Gastrocnemius medialis (tissue), 4 donors: ENCODE measurements at regions not wholly inside any gene's neighbourhood (a gene's known extent, or its start where the extent isn't known, plus 50 kb on each side); places are given as distances from the start of the nearest gene placed in this dataset.

Experiments
- ATAC-seq, 2 donors: fragments of 150-250 bp; one replicate each; pipeline ENCODE4 v1.9.1; 2016
- DNase-seq, 2 donors: peaks; one replicate each; pipeline ENCODE4 v3.0.0-alpha.2; 2019
- H3K27ac ChIP-seq, 4 donors: fragments of 200-600 bp; sonication (generic); 1 replicate in 1 of 4; 2 replicates in 3 of 4; pipeline ENCODE4 v1.5.1; 2016 to 2018; ENCODE audit warnings: mild to moderate bottlenecking in 2 of 4, moderate library complexity in 1 of 4
- H3K27me3 ChIP-seq, 3 donors: fragments of 200-600 bp; sonication (generic) in 2 of 3; 1 replicate in 1 of 3; 2 replicates in 2 of 3; pipeline versions ENCODE4 v1.5.1 to v1.6.0; 2016 to 2019; ENCODE audit warnings: mild to moderate bottlenecking in 1 of 3, moderate library complexity in 1 of 3
- H3K36me3 ChIP-seq, 2 donors: fragments of 200-600 bp; sonication (generic) in 1 of 2; one replicate each; pipeline ENCODE4 v1.5.1; 2017 to 2018
- H3K4me1 ChIP-seq, 2 donors: fragments of 200-600 bp; sonication (generic) in 1 of 2; one replicate each; pipeline ENCODE4 v1.5.1; 2016 to 2017; ENCODE audit warnings: mild to moderate bottlenecking in 2 of 2
- H3K4me3 ChIP-seq, 4 donors: fragments of 200-600 bp; sonication (generic) in 3 of 4; 1 replicate in 1 of 4; 2 replicates in 3 of 4; pipeline ENCODE4 v1.5.1; 2016 to 2019; ENCODE audit warnings: mild to moderate bottlenecking in 2 of 4
- H3K9me3 ChIP-seq, 3 donors: fragments of 200-600 bp; sonication (generic) in 2 of 3; 1 replicate in 1 of 3; 2 replicates in 2 of 3; pipeline ENCODE4 v1.5.1; 2016 to 2019
- CTCF ChIP-seq, 5 experiments: fragments of 450-650 bp in 3 of 5; fragments of 200-600 bp in 2 of 5; sonication (generic) in 2 of 5; IDR thresholded peaks in 4 of 5; conservative IDR thresholded peaks in 1 of 5; 1 replicate in 4 of 5; 2 replicates in 1 of 5; pipeline ENCODE4 v1.5.1; 2016 to 2019; ENCODE audit warnings: antibody characterized with exemption in 5 of 5, mild to moderate bottlenecking in 3 of 5, moderate library complexity in 3 of 5
- POLR2A ChIP-seq, 2 donors: fragments of 450-650 bp; IDR thresholded peaks; one replicate each; pipeline ENCODE4 v1.6.1; 2017; ENCODE audit warnings: antibody characterized with exemption in 2 of 2, mild to moderate bottlenecking in 2 of 2, moderate library complexity in 2 of 2
- in situ Hi-C, 4 donors: fragments of 200-750 bp; cut with MboI; loops; one replicate each; pipeline versions ENCODE4 v1.15.0 to v1.8.0; 2017; ENCODE audit warnings: low sequenced_read_pairs in 4 of 4
- intact Hi-C: fragments of 100-400 bp; cut with DNase I; formaldehyde crosslinking; loops from one replicate; pipeline ENCODE4 v1.15.1; 2023; ENCODE audit warnings: low total_unique reads

GRCh38 chr17:13395862-13396261, 205.9 kb downstream of the HS3ST3A1 start:
- no peak overlapping the region for H3K4me3 ChIP-seq
- TF ChIP-seq POLR2A (IDR thresholded peaks at IDR 0.05): no peak
- no peak for TF ChIP-seq CTCF (IDR thresholded peaks at IDR 0.05 in 4 of 5, conservative IDR thresholded peaks at IDR 0.05 in 1 of 5)
- DNase-seq (no peak), ATAC-seq (no peak)
- intact Hi-C loops (no loop called here), in situ Hi-C loops (no loop called here)
- no peaks in the 10 kb centered on the region for H3K36me3 ChIP-seq
- no peaks in the 10 kb centered on the region for H3K9me3 ChIP-seq
- H3K27ac ChIP-seq: no peak overlapping the region
- H3K4me1 ChIP-seq: no peaks in the 10 kb centered on the region
- H3K27me3 ChIP-seq: no peaks in the 10 kb centered on the region

DNA sequence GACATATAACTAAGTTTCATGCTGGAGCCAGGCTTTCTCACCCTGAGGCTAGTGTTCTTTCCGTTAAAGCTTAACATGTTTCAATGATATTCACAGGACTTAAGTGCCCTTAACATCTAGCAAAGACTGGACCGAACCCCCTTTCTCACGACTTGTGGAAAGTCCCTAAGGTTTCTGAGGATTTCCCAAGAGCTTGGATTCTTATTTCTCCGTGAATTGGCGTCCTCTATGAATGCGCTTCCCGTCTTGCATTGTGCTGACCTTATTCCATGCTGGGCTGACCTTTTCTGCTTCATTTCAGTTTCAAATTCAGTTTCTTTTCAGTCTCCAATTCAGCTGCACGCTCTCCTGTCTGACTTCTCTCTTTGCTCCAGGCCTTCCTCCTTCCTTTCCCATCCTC, 206.4 kb downstream of the HS3ST3A1 start:
- Histone ChIP-seq H3K4me1 (no peaks in the 10 kb centered on the region), H3K4me3 (no peak overlapping the region), H3K27me3 (no peaks in the 10 kb centered on the region), H3K9me3 (no peaks in the 10 kb centered on the region), H3K36me3 (no peaks in the 10 kb centered on the region), H3K27ac (no peak overlapping the region)
- TF ChIP-seq POLR2A (IDR thresholded peaks at IDR 0.05) (no peak), CTCF (IDR thresholded peaks at IDR 0.05 in 4 of 5, conservative IDR thresholded peaks at IDR 0.05 in 1 of 5) (no peak)
- ATAC-seq (no peak), DNase-seq (no peak)
- intact Hi-C loops (no loop called here), in situ Hi-C loops (no loop called here)

- Histone ChIP-seq H3K36me3 (no peaks in the 10 kb centered on the region), H3K4me1 (no peaks in the 10 kb centered on the region), H3K9me3 (no peaks in the 10 kb centered on the region), H3K4me3 (no peak overlapping the region), H3K27me3 (no peaks in the 10 kb centered on the region), H3K27ac (no peak overlapping the region)
- DNase-seq (no peak), ATAC-seq (no peak)
- in situ Hi-C loops (no loop called here), intact Hi-C loops (no loop called here)
- TF ChIP-seq POLR2A (IDR thresholded peaks at IDR 0.05): no peak
Measured at GRCh38 chr17:13393841-13394710, 207.7 kb downstream of the HS3ST3A1 start.

DNA sequence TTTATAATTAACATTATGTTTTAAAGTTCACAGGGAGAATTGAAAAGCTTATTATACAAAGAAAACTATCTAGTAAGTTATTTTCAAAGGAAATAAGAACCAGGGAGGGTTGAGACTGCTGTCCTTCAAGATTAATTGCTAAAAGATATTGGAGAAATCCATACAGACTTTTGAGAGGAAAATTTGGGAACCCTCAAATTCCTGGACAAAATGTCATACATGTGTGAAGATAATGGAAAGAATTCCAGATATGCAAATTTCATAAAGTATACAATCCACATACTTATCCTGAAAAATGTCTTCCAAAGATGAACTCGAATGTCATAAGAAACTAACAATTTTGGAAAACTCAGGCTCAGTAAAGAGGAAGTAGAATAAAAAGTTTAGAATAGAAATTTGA, 213.8 kb downstream of the HS3ST3A1 start:
- H3K36me3 ChIP-seq: no peaks in the 10 kb centered on the region
- no peaks in the 10 kb centered on the region for H3K4me1 ChIP-seq
- H3K27ac ChIP-seq: no peak overlapping the region
- no peaks in the 10 kb centered on the region for H3K9me3 ChIP-seq
- in situ Hi-C loops: no loop called here
- DNase-seq: no peak
- no peak for ATAC-seq
- intact Hi-C loops: loop anchor here (10.0 kb wide), 1 partner anchor 57 kb away; no protein-coding TSS in a partner anchor
- H3K27me3 ChIP-seq: no peaks in the 10 kb centered on the region
- no peak overlapping the region for H3K4me3 ChIP-seq
- TF ChIP-seq POLR2A (IDR thresholded peaks at IDR 0.05) (no peak), CTCF (IDR thresholded peaks at IDR 0.05 in 4 of 5, conservative IDR thresholded peaks at IDR 0.05 in 1 of 5) (no peak)

- H3K4me1 ChIP-seq: no peaks in the 10 kb centered on the region
- ATAC-seq: no peak
Measured at GRCh38 chr17:13387236-13387635, 214.5 kb downstream of the HS3ST3A1 start.

More at GRCh38 chr17:13387236-13387635, 214.5 kb downstream of the HS3ST3A1 start:
- Histone ChIP-seq H3K27me3 (no peaks in the 10 kb centered on the region), H3K9me3 (no peaks in the 10 kb centered on the region), H3K27ac (no peak overlapping the region), H3K4me3 (no peak overlapping the region), H3K36me3 (no peaks in the 10 kb centered on the region)
- in situ Hi-C loops (no loop called here), intact Hi-C loops (loop anchor here (10.0 kb wide), 1 partner anchor 58 kb away; no protein-coding TSS in a partner anchor)
- no peak for TF ChIP-seq CTCF (IDR thresholded peaks at IDR 0.05 in 4 of 5, conservative IDR thresholded peaks at IDR 0.05 in 1 of 5)
- no peak for TF ChIP-seq POLR2A (IDR thresholded peaks at IDR 0.05)
- DNase-seq: no peak
